Fibroblast of skin of right biceps (primary cell): ENCODE measurements at regions not wholly inside any gene's neighbourhood (a gene's known extent, or its start where the extent isn't known, plus 50 kb on each side); places are given as distances from the start of the nearest gene placed in this dataset.
"Not testable (repeated sequence)": the region's sequence is repeated elsewhere in the genome, so short reads cannot be mapped to it uniquely, and the experiment has no call there.

Experiments
- DNase-seq: peaks from one replicate; pipeline ENCODE4 v3.0.0-alpha.2; 2013

DNA sequence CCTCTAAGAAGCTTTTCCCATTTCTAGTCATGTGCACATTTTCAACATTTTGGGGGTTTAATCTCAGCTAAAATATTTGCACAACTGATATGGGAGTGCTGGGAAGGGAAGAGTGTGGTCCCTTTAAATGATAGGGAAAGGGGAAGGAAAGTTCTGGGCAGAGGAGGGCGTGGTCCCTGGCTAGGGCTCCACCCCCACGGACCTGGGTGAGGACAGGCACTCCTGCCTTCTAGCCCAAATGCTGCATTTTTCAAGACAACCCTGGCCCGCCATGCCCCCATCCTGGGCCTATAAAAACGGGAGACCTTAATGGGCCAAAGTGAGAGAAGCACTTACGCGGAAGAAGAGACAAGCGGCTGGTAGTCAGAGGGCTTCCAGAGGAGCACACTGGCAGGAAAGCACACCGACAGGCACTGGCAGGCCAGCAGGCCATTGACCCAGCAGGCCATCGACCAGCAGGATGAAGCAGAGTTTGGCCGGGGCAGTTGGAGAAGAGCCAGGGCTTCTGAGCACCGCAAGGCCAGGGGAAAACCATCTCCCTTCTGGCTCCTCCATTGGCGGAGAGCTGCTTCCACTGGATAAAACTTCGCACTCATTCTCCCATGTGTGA lies 266.7 kb downstream of the SPRY2 start:
- no peak for DNase-seq

DNA sequence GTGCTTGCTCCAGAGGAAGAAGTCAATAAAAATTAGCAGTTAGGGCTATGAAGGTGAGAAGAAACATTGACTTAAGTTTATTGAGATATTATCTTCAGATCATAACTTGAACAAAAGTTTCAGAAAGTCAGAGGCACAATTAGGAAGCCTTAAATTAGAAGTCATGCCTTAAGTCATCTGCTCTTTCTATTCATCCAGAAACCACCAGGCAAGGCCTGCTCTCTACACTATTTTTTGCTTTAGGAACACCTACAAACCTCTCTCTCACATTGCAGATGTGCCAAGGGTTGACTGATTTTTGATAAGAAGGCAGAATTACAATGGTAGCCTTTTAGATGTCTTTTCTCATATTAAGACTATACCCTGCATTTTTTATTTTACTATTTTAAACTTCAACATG lies 268.7 kb downstream of the SPRY2 start:
- DNase-seq, result no peak

DNA sequence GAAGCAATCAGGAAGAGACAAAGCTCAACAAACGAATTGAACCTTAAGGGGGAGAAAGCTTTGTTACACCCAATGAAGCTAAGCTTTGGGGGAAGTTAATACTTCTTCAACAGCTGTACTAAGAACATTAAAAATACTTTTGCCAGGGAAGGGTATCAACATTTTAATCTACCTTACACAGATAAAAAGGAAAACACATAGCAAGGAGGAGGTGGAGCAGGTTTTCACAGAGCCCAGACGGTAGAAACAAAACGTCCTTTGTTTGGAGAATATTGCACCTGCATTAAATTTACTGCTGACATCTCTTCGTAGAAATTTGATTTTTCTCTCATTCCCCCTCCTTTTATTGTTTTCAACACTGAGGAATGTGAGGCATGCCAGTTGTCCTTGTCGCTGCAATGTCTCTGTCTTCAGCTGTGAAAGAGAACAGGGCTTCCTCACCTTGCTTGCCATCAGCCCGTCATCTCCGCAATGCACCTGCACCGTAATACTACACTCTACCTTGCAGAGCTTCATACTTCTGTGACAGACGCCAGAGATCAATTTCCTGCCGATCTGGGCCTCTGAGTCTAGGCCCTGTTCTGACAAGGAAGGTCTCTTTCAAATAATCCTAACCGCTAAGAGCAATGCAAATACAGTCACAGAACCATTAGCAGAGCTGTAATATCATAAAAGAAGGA lies 270.8 kb downstream of the SPRY2 start:
- no peak for DNase-seq

DNA sequence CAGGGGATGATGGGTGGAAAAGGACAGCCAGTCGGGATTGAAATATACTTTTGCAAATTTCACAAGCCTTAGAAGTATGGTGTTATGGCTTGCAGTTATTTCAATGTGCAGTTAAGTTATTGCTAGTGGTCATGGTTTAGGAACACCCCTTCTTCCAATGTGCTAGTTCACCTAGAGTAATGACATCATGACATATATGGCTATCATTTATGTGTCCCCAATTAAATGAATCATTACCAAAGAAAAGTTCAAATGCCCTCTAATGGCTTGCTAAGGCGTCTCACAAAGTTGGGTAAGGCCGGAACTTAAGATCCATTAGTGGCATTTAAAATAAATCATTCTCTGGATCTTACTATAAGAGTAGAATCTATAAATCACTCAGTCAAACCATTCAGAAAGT lies 271.6 kb downstream of the SPRY2 start:
- DNase-seq, result no peak

DNA sequence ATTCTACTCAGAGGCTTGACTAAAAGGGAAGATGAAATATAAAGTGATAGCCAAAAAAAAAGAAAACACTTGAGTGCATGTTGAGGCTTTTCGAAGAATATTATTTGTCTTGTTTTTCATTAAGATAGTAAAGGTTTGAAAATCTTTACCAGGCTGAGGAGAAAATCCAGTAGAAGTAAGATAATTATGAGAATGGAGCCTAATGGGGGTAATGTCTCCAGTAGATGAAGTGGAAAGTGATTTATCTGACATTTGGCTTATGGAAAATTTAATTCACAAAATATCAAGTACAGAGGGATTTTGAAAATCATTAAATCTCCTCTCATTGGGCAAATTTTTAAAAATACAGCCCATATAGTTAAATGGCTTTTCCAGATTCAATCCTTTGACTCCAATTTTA lies 274.9 kb downstream of the SPRY2 start:
- DNase-seq, result no peak

DNA sequence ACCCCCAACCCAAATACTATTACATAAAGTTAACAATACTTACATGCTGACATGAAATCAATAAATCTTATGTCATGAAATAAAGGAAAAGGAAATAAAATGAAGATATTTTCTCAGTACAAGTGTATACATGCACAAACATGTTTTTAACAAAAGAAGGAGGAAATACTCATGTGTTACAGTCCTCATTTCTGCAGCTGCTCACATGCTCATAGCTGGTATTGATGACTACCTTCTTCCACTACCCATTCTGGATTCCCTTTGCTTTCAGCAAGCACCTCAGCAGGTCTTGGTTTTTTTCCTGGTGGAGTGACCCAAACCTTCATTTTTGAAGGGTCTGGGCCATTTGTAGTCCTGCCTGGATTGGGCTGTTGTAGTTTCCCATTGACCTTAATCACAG lies 278.5 kb downstream of the SPRY2 start:
- DNase-seq, result not testable (repeated sequence)

DNA sequence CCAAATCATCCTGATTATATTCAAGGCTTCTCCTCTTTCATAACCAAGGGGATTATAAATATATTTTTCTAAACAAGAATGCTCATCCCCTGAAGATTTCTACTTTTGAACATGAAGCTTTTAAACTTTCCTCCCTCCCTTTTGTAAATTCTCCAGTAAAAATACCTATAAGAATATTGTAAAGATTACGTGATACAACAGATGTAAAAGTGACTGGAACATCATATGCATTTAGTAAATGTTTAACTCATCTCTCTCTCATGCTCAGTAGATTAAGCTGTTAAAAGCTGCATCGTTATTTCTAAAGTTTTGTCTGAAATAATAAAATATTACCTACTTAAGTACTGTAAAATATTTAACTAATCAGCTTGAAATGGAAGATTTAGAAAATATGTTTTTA lies 281.1 kb downstream of the SPRY2 start:
- DNase-seq, result no peak

DNA sequence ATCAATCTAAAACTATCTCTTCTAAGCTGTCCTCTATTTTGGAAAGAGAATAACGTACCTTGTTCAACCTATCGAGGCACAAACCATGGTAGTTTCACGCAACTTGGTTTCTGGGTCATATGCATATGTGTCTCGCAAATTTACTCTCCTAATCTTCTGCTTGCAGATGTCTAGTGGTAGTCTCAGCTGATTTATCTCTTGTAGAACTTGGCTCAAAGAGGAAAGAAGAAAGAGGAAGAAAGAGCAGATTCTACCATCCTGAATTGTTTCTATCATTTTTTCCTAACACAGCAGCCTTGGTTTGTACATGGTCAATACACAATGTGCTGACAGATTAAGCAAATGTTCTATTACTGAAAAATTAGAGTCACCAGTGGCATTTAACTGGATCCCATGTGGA lies 282.3 kb downstream of the SPRY2 start:
- no peak for DNase-seq

DNA sequence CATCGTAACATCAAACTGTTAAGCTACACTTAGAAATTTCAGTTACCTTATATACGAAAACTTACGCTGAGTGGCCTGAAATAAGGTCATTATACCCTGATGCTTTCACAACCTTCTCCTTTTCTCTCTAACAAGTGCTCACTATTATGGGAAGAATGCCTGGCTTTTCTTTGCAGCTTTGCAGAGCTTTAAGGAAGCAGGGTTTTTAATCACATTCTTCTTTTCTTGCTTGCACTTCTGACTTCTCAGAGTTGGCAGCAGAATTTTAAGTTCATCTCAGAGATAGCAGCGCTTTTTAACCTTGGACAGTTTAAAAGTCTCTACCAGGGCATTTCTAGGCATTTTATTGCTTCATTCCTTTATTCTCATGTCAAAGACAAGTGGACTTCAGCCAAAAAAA lies 285.1 kb downstream of the SPRY2 start:
- no peak for DNase-seq

DNA sequence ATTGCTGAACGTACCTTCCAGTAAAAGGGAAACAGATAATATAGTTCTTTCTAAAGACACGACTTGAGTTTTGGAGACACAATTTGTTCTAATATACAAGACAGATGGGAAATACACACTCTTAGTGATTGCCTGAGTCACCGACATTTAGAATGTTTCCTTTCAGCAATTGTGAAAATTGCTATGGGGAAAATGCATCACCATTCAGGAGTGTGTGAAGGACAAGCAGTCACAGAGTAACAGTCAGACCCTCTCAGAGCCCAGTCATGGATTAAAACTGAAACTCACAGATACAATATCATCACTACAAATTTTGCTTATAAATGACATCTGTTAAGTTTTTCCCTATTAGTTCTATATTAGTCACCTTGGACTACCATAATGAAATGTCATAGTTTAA lies 286.1 kb downstream of the SPRY2 start:
- peak; percentile 74 for DNase-seq

DNA sequence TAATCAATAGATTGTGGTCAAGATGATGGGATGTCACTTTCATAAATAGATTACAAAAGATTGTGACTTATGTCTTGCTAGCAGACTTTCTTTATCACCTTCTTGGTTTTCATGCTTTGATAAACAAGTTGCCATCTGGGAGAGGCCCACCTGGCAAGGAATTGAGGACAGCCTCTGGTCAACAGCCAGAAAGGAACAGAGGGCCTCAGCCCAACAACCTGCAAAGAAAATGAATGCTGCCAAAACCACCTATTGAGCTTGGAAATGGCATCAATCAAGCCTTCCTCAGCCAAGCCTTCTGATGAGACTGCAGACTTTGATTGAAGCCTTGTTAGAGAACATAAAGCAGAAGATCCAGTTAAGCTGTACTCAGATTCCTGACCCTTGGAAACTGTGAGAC lies 288.6 kb downstream of the SPRY2 start:
- no peak for DNase-seq

DNA sequence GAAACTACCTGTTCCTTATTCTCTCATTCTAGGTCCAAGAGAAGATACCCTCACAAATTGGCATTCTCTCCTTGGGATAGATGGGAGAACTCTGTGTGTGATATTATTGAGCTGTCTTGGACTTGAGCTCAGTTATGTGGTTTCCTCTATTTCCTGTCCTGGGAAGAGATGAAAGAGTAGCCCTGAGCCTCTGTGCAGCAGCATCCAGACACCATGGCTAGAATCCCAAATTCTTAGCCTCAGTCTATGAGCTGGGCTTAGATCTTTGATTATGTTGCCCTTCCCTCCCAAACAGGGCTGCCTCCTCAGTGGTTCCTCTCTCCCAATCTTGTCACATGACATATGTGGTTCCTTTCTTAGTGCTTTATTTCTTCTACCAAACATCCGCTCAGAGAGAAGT lies 290.7 kb downstream of the SPRY2 start:
- peak; percentile 37 for DNase-seq

DNA sequence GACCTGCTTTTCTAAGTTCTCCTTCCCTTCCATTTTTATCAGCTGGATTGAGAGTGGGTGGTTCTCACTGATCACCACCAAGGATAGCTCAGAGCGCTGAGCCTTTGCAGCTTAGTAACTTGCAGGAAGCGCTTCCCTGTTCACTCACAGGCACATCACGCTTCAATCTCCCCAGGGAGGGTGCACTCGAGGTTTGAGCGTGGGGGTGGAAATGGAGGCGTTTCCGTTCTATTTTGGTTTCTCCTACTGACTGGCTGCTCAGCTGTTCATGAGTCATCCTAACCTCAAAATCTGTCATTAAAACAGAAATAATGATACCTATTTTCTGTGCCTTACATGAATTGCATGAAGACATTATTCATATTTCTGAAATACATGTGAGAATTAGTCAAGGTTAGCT lies 292.1 kb downstream of the SPRY2 start:
- peak; percentile 99 for DNase-seq

DNA sequence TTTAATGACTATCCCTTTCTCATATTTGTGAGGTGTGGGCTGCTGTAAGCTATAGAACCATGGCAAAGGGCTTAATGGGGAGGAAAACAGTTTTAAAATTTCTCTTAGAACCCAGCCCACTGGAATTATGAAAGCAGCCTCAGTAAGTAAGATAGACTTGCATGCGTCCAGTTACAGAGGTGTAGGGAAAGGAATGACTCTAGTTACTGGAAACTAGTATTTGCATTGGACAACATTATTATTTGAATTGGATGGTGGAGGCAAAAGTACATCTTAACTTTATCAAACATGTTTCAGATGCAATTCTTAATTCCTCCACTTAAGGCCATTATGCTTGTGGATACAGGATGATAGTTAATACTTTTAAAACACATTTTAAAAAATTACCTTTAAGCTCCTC lies 292.9 kb downstream of the SPRY2 start:
- no peak for DNase-seq

DNA sequence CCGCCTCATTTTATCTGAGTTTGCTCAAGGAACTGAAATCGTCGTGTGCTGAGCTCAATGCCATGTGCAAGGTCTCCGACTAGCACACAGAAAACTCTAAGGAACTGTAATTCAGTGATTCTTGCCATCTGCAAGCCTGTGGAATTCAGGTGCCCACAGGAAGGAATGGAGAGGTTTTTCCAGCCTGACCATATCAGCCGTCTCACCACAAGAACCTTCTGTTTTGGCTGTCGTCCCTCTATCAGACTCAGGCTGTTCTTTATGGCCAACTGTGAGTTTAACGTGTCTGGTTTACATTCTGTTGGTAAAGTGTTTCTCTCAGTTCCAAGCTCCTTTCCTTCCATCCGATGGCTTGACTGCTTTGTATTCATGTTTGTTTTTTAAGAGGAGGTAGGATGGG lies 293.5 kb downstream of the SPRY2 start:
- DNase-seq, result peak; percentile 60

DNA sequence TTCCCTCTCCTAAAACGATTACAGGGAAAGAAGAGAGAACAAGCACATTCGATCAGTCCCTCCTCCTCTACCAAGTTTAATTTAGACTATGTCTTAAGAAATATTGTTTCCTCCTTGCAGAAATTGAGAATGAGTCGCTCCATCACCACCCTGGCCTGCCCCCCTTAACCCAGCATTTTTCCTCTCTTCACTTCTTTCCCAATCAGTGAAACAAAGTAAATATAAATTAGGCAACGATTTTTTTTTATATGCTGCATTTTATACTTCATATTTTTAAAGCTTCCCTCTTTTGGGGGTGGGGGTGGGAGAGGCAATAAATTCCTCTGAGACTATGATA lies 300.0 kb downstream of the SPRY2 start:
- DNase-seq, result no peak

DNA sequence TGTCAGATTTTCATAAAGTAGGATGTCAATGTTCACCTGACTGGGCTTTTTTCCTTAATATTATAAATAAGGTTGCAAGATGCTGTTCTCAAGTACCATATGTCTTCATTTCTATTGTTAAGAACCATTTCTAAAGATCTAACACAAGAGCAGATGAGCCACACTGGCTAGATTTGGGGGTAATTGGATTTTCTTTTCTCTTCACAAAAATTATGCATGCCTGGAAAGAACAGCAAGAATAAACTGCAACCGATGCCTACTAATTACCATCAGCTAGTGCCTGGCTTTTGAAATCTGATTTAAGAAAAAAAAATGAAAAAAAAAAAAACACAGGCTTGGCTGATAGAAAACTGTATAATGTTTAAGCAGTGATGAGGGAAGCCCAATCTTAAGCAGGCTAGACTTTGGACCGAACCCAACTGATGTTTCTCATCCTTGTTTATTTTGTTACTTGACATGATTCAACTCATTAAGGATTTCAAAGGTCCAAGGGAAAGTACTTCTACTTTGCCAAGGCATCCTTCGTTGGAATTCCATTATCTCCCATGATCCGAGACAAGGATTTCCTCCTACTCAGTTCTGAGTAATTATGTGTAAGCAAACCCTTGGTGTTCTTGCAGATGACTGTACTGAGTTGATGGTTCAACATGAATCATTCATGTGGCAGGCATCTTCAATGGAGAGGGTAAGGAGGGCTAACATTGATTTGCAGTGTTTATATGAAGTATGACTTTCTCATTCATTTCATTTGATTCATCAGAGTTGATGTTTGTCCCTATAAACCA lies 300.5 kb downstream of the SPRY2 start:
- peak; percentile 100 for DNase-seq

DNA sequence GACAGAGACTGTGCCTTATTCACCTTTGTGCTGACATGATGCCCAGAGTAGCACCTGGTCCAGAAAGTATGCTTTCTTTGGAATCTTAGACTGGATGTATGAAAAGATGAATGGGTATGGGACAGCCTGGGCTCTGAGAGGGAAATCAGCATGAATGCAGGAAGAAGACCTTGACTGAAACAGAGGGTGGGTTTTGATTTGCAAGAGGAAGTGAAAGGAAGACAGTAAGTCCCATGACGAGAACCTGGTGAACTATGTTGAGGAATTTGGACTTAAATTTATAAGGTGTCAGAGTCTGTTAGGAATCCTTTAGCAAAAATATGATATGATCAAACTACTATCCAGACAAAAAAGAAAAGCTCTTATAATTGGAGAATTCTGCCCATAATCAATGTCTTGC lies 301.9 kb downstream of the SPRY2 start:
- DNase-seq, result no peak

DNA sequence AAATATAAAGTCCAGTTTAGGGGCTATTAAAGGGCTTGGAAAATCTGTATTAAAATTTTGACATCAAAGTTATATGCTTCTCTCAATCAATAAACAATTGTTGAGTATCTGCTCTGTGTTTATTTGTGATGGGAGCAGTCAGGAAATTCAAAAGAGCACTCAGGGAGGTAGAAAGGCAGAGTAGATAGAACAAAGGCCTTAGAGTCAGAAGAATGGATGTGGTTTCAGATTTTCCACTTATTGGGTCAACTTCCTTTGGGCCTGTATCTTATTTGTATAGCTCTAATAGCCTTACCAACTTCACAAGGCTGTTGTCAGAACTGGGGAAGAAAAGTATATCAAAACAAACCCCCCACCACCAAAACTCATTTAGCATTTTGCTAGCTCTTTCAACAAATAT lies 302.6 kb downstream of the SPRY2 start:
- DNase-seq, result no peak

DNA sequence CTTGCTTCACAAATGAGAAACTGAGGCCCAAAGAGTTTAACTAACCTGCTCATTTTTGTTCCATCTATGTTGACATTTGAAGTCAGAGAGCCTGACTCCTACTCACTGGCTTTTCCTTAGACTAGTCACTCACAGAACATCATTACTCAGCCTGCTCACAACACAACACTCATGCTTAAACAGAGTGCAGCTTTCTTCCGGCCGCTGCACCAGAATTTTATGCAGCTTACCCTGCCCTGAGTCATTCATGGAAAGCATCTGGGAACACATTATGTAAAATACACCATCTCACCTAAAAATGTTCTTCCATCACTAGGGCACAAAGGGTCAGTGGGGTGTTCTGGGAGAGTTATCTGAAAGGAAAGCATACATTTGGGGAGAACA lies 303.4 kb downstream of the SPRY2 start:
- peak; percentile 93 for DNase-seq

DNA sequence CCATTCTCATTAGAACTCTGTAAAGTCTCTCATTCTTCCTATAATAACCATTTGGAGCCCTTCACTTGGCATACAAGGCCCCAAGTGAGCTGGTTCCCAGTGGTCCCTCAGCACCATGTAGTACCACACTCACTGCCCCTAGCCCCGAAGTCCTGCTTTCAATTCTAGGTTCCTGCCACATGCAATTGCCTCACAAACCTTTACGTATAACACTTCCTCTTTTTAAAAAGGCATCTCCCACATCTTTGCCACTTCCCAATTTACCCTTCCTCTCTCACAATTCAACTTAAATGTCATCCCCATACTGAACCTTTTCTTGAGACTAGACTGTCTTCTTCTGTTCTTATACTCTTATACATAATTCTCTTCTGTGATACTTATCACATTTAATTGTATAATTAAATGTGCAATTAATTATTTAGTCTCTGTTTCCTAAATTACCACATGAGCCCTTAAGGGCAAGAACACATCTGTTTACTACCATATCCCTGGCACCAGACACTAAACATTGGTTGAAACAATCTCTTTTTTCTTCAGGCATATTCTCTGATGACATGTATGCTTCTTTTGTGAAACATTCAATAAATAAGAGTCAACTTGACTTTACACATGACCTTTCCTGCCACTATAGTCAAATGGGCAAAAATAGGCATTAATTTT lies 304.0 kb downstream of the SPRY2 start:
- DNase-seq, result no peak

DNA sequence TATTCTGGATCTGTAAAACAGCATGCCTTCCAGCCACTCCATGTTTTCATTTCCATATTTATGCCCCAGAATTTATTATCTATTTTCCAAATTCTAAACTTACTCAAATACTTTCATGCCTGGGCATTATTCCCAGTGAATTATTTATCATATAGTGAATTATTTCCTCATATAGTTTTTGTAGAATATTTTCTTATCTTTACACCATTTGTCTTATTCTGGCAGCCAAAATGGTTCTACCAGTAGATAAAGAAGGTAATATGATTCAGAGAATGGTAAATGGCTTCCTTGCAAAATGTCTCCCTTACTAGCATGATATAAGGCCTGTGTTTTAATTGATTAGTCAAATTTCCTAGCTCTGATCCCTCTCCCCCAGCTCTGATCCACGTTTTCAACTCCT lies 305.8 kb downstream of the SPRY2 start:
- DNase-seq, result no peak

DNA sequence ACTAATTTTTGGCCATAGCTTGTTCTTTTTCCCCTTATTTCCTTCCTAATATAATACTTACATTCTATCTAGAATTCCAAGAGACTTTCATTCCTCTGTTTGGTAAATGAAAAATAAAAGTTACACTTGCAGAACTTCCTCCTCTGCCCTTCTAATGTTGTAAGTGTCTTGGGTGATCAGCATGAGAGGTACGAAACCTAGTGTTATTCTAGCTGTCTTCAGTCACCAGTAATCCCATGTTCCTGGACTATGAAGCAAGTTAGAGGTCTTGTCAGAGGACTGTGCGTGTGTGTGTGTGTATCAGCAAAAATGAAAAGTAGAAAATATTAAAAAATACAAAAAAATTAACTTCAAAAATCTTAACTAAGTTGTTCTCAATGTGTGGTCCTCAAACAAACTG lies 307.0 kb downstream of the SPRY2 start:
- DNase-seq, result no peak

DNA sequence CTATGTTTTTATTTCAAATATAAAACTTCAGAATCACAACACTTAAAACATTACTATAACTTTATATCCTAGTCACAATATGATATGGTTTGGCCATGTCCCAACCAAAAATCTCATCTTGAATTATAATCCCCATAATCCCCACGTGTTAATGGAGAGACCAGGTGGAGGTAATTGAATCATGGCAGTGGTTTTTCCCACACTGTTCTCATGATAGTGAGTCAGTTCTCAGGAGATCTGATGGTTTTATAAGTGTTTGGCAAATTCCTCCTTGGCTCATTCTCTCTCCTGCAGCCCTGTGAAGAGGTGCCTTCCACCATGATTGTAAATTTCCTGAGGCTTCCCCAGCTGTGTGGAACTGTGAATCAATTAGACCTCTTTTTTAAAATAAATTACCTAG lies 307.6 kb downstream of the SPRY2 start:
- peak; percentile 19 for DNase-seq
